GM20000 (cell line): ENCODE measurements at regions not wholly inside any gene's neighbourhood (a gene's known extent, or its start where the extent isn't known, plus 50 kb on each side); places are given as distances from the start of the nearest gene placed in this dataset.

Source experiments
- DNase-seq: peaks from one replicate; pipeline ENCODE4 v3.0.0; 2012; ENCODE audit warnings: low spot score
- CTCF ChIP-seq: IDR thresholded peaks from 2 replicates; pipeline ENCODE4 v1.5.1; 2012; ENCODE audit warnings: mild to moderate bottlenecking, control low read depth; ENCODE audit errors: extremely low read depth, missing control alignments

- DNase-seq = no peak
- TF ChIP-seq CTCF = no peak
Measured at GRCh38 chr22:27298332-27298731, 503.2 kb downstream of the MN1 start.

- no peak for DNase-seq
- TF ChIP-seq CTCF = no peak
Measured at GRCh38 chr22:27298742-27299141, 502.8 kb downstream of the MN1 start.

- TF ChIP-seq CTCF = no peak
- no peak for DNase-seq
Measured at GRCh38 chr22:27299181-27300085, 502.1 kb downstream of the MN1 start.

- no peak for TF ChIP-seq CTCF
Measured at GRCh38 chr22:27300536-27301285, 500.8 kb downstream of the MN1 start.

GRCh38 chr22:27302501-27302900 is 499.1 kb downstream of the MN1 start:
- no peak for DNase-seq
- no peak for TF ChIP-seq CTCF

More at GRCh38 chr22:27300536-27301285, 500.8 kb downstream of the MN1 start:
- no peak for DNase-seq

- TF ChIP-seq CTCF = no peak
- no peak for DNase-seq
Measured at GRCh38 chr22:27303718-27304117, 497.8 kb downstream of the MN1 start.

GRCh38 chr22:27306771-27307170 is 494.8 kb downstream of the MN1 start:
- DNase-seq = no peak
- TF ChIP-seq CTCF = no peak
